SKM-1 treated with dmso at 0.1 percent for 144 hours (cell line): ENCODE measurements at regions not wholly inside any gene's neighbourhood (a gene's known extent, or its start where the extent isn't known, plus 50 kb on each side); places are given as distances from the start of the nearest gene placed in this dataset.

ENCODE experiments used
- DNase-seq: peaks from one replicate; lab custom pipeline; 2025; ENCODE audit not compliant: unreplicated experiment; lab: John Stamatoyannopoulos, UW

- no peak for DNase-seq
Measured at GRCh38 chr6:147621263-147621662, 112.8 kb downstream of the SAMD5 start.

- DNase-seq = no peak
Measured at GRCh38 chr6:147621961-147622360, 113.5 kb downstream of the SAMD5 start.

GRCh38 chr6:147624946-147625515 is 116.5 kb downstream of the SAMD5 start:
- no peak for DNase-seq

- no peak for DNase-seq
Measured at GRCh38 chr6:147625946-147626345, 117.5 kb downstream of the SAMD5 start.

GRCh38 chr6:147627411-147627810 is 118.9 kb downstream of the SAMD5 start:
- no peak for DNase-seq

- no peak for DNase-seq
Measured at GRCh38 chr6:147633191-147633590, 124.7 kb downstream of the SAMD5 start.

GRCh38 chr6:147637620-147638195 is 129.2 kb downstream of the SAMD5 start:
- DNase-seq = no peak

GRCh38 chr6:147639279-147639678 is 130.8 kb downstream of the SAMD5 start:
- no peak for DNase-seq

GRCh38 chr6:147640606-147641005 is 132.1 kb downstream of the SAMD5 start:
- no peak for DNase-seq

GRCh38 chr6:147641511-147641910 is 133.0 kb downstream of the SAMD5 start:
- no peak for DNase-seq

- DNase-seq = no peak
Measured at GRCh38 chr6:147642458-147642857, 134.0 kb downstream of the SAMD5 start.

GRCh38 chr6:147643341-147644200 is 135.1 kb downstream of the SAMD5 start:
- DNase-seq = no peak

GRCh38 chr6:147648916-147649315 is 140.4 kb downstream of the SAMD5 start:
- DNase-seq = no peak

- no peak for DNase-seq
Measured at GRCh38 chr6:147651249-147652063, 143.0 kb downstream of the SAMD5 start.

GRCh38 chr6:147653631-147654030 is 145.1 kb downstream of the SAMD5 start:
- no peak for DNase-seq

- no peak for DNase-seq
Measured at GRCh38 chr6:147654103-147654845, 145.8 kb downstream of the SAMD5 start.

GRCh38 chr6:147660334-147661311 is 152.1 kb downstream of the SAMD5 start:
- no peak for DNase-seq

- no peak for DNase-seq
Measured at GRCh38 chr6:147662646-147663045, 154.2 kb downstream of the SAMD5 start.

GRCh38 chr6:147664092-147664491 is 155.6 kb downstream of the SAMD5 start:
- DNase-seq = no peak

- no peak for DNase-seq
Measured at GRCh38 chr6:147666255-147666654, 157.8 kb downstream of the SAMD5 start.
